ENCODE measurements at regions not wholly inside any gene's neighbourhood (a gene's known extent, or its start where the extent isn't known, plus 50 kb on each side); places are given as distances from the start of the nearest gene placed in this dataset.

DNA sequence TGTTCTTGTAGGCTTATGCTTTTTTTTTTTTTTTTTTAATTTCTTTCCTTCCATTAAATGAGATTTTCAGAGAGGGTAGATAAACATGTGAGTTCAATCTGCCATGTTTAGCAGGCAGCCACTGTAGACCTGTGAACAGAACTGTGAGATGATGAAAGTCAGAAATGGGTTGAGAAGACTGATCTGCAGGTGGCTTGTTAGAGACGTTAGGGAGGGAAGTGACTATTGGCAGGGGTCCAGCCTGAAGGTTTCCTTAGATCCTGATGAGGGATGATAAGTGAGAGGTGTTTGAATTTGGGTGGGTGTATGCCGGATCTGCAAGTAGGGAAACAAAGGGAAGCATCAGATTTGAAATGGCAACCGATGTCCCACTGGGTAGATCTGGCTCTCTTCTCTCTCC is 157.8 kb downstream of the HS3ST3B1 start:
- TF ChIP-seq, protein P1, sequence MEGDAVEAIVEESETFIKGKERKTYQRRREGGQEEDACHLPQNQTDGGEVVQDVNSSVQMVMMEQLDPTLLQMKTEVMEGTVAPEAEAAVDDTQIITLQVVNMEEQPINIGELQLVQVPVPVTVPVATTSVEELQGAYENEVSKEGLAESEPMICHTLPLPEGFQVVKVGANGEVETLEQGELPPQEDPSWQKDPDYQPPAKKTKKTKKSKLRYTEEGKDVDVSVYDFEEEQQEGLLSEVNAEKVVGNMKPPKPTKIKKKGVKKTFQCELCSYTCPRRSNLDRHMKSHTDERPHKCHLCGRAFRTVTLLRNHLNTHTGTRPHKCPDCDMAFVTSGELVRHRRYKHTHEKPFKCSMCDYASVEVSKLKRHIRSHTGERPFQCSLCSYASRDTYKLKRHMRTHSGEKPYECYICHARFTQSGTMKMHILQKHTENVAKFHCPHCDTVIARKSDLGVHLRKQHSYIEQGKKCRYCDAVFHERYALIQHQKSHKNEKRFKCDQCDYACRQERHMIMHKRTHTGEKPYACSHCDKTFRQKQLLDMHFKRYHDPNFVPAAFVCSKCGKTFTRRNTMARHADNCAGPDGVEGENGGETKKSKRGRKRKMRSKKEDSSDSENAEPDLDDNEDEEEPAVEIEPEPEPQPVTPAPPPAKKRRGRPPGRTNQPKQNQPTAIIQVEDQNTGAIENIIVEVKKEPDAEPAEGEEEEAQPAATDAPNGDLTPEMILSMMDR (IDR thresholded peaks at IDR 0.05) = no peak
- no peak for TF ChIP-seq POLR2A (IDR thresholded peaks at IDR 0.05)

Measured in Peyer's patch (tissue), 4 donors.